GM12891 (cell line): ENCODE measurements at regions not wholly inside any gene's neighbourhood (a gene's known extent, or its start where the extent isn't known, plus 50 kb on each side); places are given as distances from the start of the nearest gene placed in this dataset.

Experiments
- POLR2A ChIP-seq: IDR thresholded peaks from 2 replicates; pipeline ENCODE4 v1.6.1; 2011; ENCODE audit warnings: low read depth, low read length, control low read depth
- POLR2AphosphoS5 ChIP-seq: IDR thresholded peaks from 2 replicates; pipeline ENCODE4 v1.6.1; 2011; ENCODE audit warnings: low read depth, low read length, control low read depth
- SPI1 ChIP-seq: IDR thresholded peaks from 2 replicates; pipeline ENCODE4 v1.6.1; 2011; ENCODE audit warnings: low read depth, low read length, control low read depth
- TAF1 ChIP-seq: IDR thresholded peaks from 2 replicates; pipeline ENCODE4 v1.6.1; 2011; ENCODE audit warnings: low read depth, low read length, control low read depth

DNA sequence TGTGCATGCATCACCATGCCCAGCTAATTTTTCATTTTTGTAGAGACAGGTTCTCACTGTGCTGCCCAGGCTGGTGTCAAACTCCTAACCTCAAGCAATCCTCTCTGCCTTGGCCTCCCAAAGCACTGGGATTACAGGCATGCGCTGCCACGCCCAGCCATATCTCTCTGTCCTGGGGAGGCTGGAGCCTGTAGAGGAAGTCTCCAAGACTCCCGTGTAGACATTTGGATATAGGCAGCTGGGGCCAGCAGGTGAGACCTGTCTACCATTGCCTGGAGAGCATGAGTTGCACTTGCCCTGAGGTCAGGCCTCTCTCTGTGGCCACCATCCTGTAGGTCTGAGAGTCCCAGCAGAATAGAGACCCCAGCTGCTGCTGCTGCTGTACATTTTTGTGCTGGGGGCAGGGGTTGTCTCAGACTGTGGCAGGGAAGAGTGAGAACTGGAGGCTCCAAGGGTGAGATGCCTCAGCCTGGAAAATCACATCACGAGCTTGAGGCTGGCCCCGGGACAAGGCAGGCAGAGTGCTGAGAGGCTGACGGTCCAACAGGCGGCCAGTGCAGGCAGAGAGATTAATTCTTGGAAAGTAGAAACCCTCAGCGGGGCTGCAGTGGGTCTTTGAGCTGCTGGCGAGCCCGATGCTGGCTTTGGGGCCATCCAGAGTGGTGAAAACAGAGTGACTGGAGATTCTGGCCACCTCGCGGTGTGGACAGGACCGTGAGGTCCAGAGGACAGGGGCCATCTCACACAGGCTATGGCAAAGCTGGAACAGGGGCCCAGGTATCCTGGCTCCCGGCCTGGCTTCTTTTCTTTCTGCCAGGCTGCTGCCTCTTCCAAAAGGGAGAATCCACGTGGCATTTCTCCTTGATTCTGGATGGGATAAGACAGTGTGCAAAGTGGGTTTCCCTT lies 60.9 kb downstream of the TMEM270 start:
- TF ChIP-seq TAF1 (no peak), POLR2A (no peak), SPI1 (no peak), POLR2AphosphoS5 (no peak)
